Stomach (tissue), 4 donors: ENCODE measurements at regions not wholly inside any gene's neighbourhood (a gene's known extent, or its start where the extent isn't known, plus 50 kb on each side); places are given as distances from the start of the nearest gene placed in this dataset.

Experiments used
- CTCF ChIP-seq, 7 experiments: fragments of 450-650 bp in 4 of 7; fragments of 200-600 bp in 3 of 7; sonication (generic) in 3 of 7; IDR thresholded peaks; one replicate each; pipeline ENCODE4 v1.5.1; 2016 to 2019; ENCODE audit warnings: antibody characterized with exemption in 7 of 7, control low read depth in 2 of 7, mild to moderate bottlenecking in 1 of 7
- EP300 ChIP-seq: sonication (generic); formaldehyde crosslinking; IDR thresholded peaks from one replicate; pipeline ENCODE4 v1.6.1; 2017; ENCODE audit warnings: antibody characterized with exemption

GRCh38 chr5:84869675-84870074 lies 485.0 kb upstream of the EDIL3 start:
- TF ChIP-seq CTCF (IDR thresholded peaks at IDR 0.05) (no peak), EP300 (no peak)
